H9 (cell line): ENCODE measurements at regions not wholly inside any gene's neighbourhood (a gene's known extent, or its start where the extent isn't known, plus 50 kb on each side); places are given as distances from the start of the nearest gene placed in this dataset.

Source experiments
- DNase-seq: peaks from one replicate; pipeline ENCODE4 v3.0.0-alpha.2; 2017
- H2AFZ ChIP-seq: one replicate; pipeline ENCODE4 v1.6.1; 2013; ENCODE audit warnings: mild to moderate bottlenecking, low read length, control low read depth, moderate library complexity
- H2AK5ac ChIP-seq: 2 replicates; pipeline ENCODE4 v1.6.1; 2013; ENCODE audit warnings: low read length, control low read depth, mixed read lengths; ENCODE audit not compliant: insufficient read length
- H2BK120ac ChIP-seq: one replicate; pipeline ENCODE4 v1.6.1; 2013; ENCODE audit warnings: low read depth, mild to moderate bottlenecking, low read length, control low read depth, inconsistent platforms; ENCODE audit not compliant: poor library complexity, severe bottlenecking
- H2BK12ac ChIP-seq: 2 replicates; pipeline ENCODE4 v1.6.1; 2013; ENCODE audit warnings: low read length, control low read depth, mixed read lengths, low read depth; ENCODE audit not compliant: insufficient read length
- H2BK15ac ChIP-seq: 2 replicates; pipeline ENCODE4 v1.6.1; 2013; ENCODE audit warnings: low read depth, low read length, control low read depth
- H2BK20ac ChIP-seq: one replicate; pipeline ENCODE4 v1.6.1; 2013; ENCODE audit warnings: low read depth, mild to moderate bottlenecking, low read length, control low read depth, inconsistent platforms; ENCODE audit not compliant: poor library complexity, severe bottlenecking
- H2BK5ac ChIP-seq: 2 replicates; pipeline ENCODE4 v1.6.1; 2013; ENCODE audit warnings: low read length, control low read depth, mixed read lengths; ENCODE audit not compliant: insufficient read length
- H3K14ac ChIP-seq: 2 replicates; pipeline ENCODE4 v1.6.1; 2013; ENCODE audit warnings: low read length, control low read depth; ENCODE audit not compliant: insufficient read depth
- H3K18ac ChIP-seq: 2 replicates; pipeline ENCODE4 v1.6.1; 2013; ENCODE audit warnings: low read depth, mild to moderate bottlenecking, mixed read lengths, low read length, control low read depth; ENCODE audit not compliant: insufficient read length
- H3K23ac ChIP-seq: 2 replicates; pipeline ENCODE4 v1.6.1; 2013; ENCODE audit warnings: low read length, control low read depth, mixed read lengths, low read depth; ENCODE audit not compliant: insufficient read length
- H3K23me2 ChIP-seq: 2 replicates; pipeline ENCODE4 v1.6.1; 2013; ENCODE audit warnings: low read depth, mild to moderate bottlenecking, mixed read lengths, low read length, control low read depth; ENCODE audit not compliant: insufficient read length, poor library complexity, severe bottlenecking
- H3K27ac ChIP-seq: 2 replicates; pipeline ENCODE4 v1.5.1; 2013; ENCODE audit warnings: low read length, control low read depth, mixed read lengths, low read depth; ENCODE audit not compliant: insufficient read length
- H3K27me3 ChIP-seq: 2 replicates; pipeline ENCODE4 v1.6.1; 2013; ENCODE audit warnings: low read length, control low read depth, inconsistent platforms; ENCODE audit not compliant: insufficient read depth
- H3K4ac ChIP-seq: 2 replicates; pipeline ENCODE4 v1.6.1; 2013; ENCODE audit warnings: low read depth, mild to moderate bottlenecking, control low read depth, inconsistent platforms, low read length, moderate library complexity
- H3K4me1 ChIP-seq: 2 replicates; pipeline ENCODE4 v1.6.1; 2013; ENCODE audit warnings: low read length, control low read depth, inconsistent platforms; ENCODE audit not compliant: insufficient read depth
- H3K4me2 ChIP-seq: 2 replicates; pipeline ENCODE4 v1.6.1; 2013; ENCODE audit warnings: low read length, control low read depth, mixed read lengths; ENCODE audit not compliant: insufficient read length, insufficient read depth
- H3K56ac ChIP-seq: 2 replicates; pipeline ENCODE4 v1.6.1; 2013; ENCODE audit warnings: low read depth, mild to moderate bottlenecking, mixed read lengths, low read length, control low read depth; ENCODE audit not compliant: insufficient read length
- H3K79me1 ChIP-seq: 2 replicates; pipeline ENCODE4 v1.6.1; 2013; ENCODE audit warnings: low read depth, mild to moderate bottlenecking, moderate library complexity, low read length, control low read depth, inconsistent platforms; ENCODE audit not compliant: insufficient read depth, poor library complexity, severe bottlenecking
- H3K79me2 ChIP-seq: 2 replicates; pipeline ENCODE4 v1.6.1; 2013; ENCODE audit warnings: low read length, control low read depth, inconsistent platforms; ENCODE audit not compliant: insufficient read depth
- H3K9ac ChIP-seq: 2 replicates; pipeline ENCODE4 v1.6.1; 2013; ENCODE audit warnings: low read length, control low read depth, mixed read lengths; ENCODE audit not compliant: insufficient read length; ENCODE audit errors: extremely low read depth
- H3K9me3 ChIP-seq: one replicate; pipeline ENCODE4 v1.6.1; 2013; ENCODE audit warnings: low read depth, low read length, inconsistent platforms; ENCODE audit not compliant: control insufficient read depth
- H3T11ph ChIP-seq: one replicate; pipeline ENCODE4 v1.6.1; 2013; ENCODE audit warnings: mild to moderate bottlenecking, low read length, control low read depth, inconsistent platforms
- H4K20me1 ChIP-seq: one replicate; pipeline ENCODE4 v1.6.1; 2013; ENCODE audit not compliant: control insufficient read depth, insufficient read length, insufficient read depth
- H4K5ac ChIP-seq: 2 replicates; pipeline ENCODE4 v1.6.1; 2013; ENCODE audit warnings: low read depth, mild to moderate bottlenecking, mixed read lengths, low read length, control low read depth; ENCODE audit not compliant: insufficient read length
- H4K8ac ChIP-seq: replicated peaks from 2 replicates; pipeline ENCODE4 v1.6.1; 2013; ENCODE audit warnings: low read length, control low read depth, mixed read lengths, low read depth; ENCODE audit not compliant: insufficient read length
- H4K91ac ChIP-seq: 2 replicates; pipeline ENCODE4 v1.6.1; 2013; ENCODE audit warnings: low read depth, mild to moderate bottlenecking, moderate library complexity, mixed read lengths, low read length, control low read depth; ENCODE audit not compliant: insufficient read length
- H3K27ac Mint-ChIP-seq, 3 experiments: 2 replicates in 2 of 3; 3 replicates in 1 of 3; pipeline ENCODE4 v1.8.0; 2020 to 2021; ENCODE audit warnings: mixed read lengths in 3 of 3, mild to moderate bottlenecking in 1 of 3, moderate library complexity in 1 of 3
- H3K27me3 Mint-ChIP-seq: 2 replicates; pipeline ENCODE4 v1.8.0; 2021; ENCODE audit warnings: low read depth, mild to moderate bottlenecking, moderate library complexity, mixed read lengths
- H3K36me3 Mint-ChIP-seq, 3 experiments: 2 replicates in 2 of 3; 3 replicates in 1 of 3; pipeline ENCODE4 v1.8.0; 2020 to 2021; ENCODE audit warnings: low read depth in 3 of 3, mixed read lengths in 3 of 3; ENCODE audit not compliant: insufficient read depth in 1 of 3
- H3K4me1 Mint-ChIP-seq, 2 experiments: 2 replicates each; pipeline ENCODE4 v1.8.0; 2020; ENCODE audit warnings: mixed read lengths in 2 of 2
- H3K4me3 Mint-ChIP-seq, 2 experiments: 2 replicates in 1 of 2; 3 replicates in 1 of 2; pipeline ENCODE4 v1.8.0; 2020 to 2021; ENCODE audit warnings: mild to moderate bottlenecking in 2 of 2, mixed read lengths in 2 of 2, moderate library complexity in 1 of 2
- H3K9me3 Mint-ChIP-seq, 2 experiments: 2 replicates in 1 of 2; 3 replicates in 1 of 2; pipeline ENCODE4 v1.8.0; 2020; ENCODE audit warnings: mild to moderate bottlenecking in 2 of 2, mixed read lengths in 2 of 2, moderate library complexity in 1 of 2
- whole genome bisulfite sequencing: extraction: QIAGEN DNeasy Blood & Tissue Kit; methylation state at CpG from one replicate; pipeline ENCODE4 v1.1.7; 2013; ENCODE audit warnings: missing lambda C conversion rate, low lambda C conversion rate, mixed read lengths; ENCODE audit not compliant: insufficient read length; ENCODE audit errors: extremely low coverage; 5-methylcytosine and 5-hydroxymethylcytosine counted together
- TF ChIP-seq, protein P1 (sequence below): fragments of 200-600 bp; sonication (generic); conservative IDR thresholded peaks from 3 replicates; pipeline ENCODE4 v1.8.0; 2021; ENCODE audit warnings: antibody characterized with exemption, mild to moderate bottlenecking

DNA sequence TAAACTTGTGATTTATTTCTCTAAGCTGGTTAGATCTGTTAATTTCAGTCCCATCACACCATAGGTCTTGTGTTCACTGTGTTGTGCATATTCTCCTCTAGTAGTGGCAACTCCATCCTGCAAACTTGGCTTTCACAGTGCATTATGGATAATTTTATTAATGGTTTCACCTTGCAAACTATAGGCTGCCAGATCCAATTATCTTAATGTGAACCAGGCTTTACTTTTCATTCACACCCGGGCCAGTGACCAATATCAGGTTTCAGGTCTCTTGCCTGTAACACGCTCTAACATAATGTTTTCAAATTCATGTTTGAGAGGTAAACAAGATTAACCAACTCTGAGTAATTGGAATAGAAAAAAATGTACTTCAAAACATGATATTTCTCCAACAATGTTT lies 1293.0 kb downstream of the REEP3 start:
- H3K4me1 Mint-ChIP-seq, result peaks cover 4 to 7% of the 10 kb centered on the region in 2 experiments
- H3K4me1 ChIP-seq, result no peaks in the 10 kb centered on the region
- H4K91ac ChIP-seq, result no peak overlapping the region
- H2BK120ac ChIP-seq, result no peak overlapping the region
- no peak overlapping the region for H3K27ac Mint-ChIP-seq
- H3K56ac ChIP-seq, result no peak overlapping the region
- no peak overlapping the region for H3K14ac ChIP-seq
- no peak overlapping the region for H2AK5ac ChIP-seq
- H3K18ac ChIP-seq, result no peak overlapping the region
- no peak overlapping the region for H2BK20ac ChIP-seq
- H3K4me3 Mint-ChIP-seq, result no peak overlapping the region
- no peaks in the 10 kb centered on the region for H3K79me2 ChIP-seq
- no peaks in the 10 kb centered on the region for H3K27me3 Mint-ChIP-seq
- H4K8ac ChIP-seq, result no peak overlapping the region
- H3K4me2 ChIP-seq, result no peak overlapping the region
- no peak overlapping the region for H3K23ac ChIP-seq
- no peaks in the 10 kb centered on the region; a peak in 1 of 5 replicates for H3K9me3 Mint-ChIP-seq
- no peak overlapping the region for H3K27ac ChIP-seq
- no peak for DNase-seq
- WGBS, result no CpG with 5 or more reads among the region's 2 CpGs
- H2BK15ac ChIP-seq, result no peak overlapping the region
- no peak overlapping the region for H2BK12ac ChIP-seq
- no peak overlapping the region for H3K4ac ChIP-seq
- no peak overlapping the region for H2AFZ ChIP-seq
- H2BK5ac ChIP-seq, result no peak overlapping the region
- H4K5ac ChIP-seq, result no peak overlapping the region
- no peak overlapping the region for H3K9ac ChIP-seq
- H3K23me2 ChIP-seq, result no peaks in the 10 kb centered on the region
- no peak overlapping the region for H3T11ph ChIP-seq
- no peaks in the 10 kb centered on the region for H4K20me1 ChIP-seq
- TF ChIP-seq, protein P1, sequence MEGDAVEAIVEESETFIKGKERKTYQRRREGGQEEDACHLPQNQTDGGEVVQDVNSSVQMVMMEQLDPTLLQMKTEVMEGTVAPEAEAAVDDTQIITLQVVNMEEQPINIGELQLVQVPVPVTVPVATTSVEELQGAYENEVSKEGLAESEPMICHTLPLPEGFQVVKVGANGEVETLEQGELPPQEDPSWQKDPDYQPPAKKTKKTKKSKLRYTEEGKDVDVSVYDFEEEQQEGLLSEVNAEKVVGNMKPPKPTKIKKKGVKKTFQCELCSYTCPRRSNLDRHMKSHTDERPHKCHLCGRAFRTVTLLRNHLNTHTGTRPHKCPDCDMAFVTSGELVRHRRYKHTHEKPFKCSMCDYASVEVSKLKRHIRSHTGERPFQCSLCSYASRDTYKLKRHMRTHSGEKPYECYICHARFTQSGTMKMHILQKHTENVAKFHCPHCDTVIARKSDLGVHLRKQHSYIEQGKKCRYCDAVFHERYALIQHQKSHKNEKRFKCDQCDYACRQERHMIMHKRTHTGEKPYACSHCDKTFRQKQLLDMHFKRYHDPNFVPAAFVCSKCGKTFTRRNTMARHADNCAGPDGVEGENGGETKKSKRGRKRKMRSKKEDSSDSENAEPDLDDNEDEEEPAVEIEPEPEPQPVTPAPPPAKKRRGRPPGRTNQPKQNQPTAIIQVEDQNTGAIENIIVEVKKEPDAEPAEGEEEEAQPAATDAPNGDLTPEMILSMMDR, result no peak
- H3K79me1 ChIP-seq, result no peaks in the 10 kb centered on the region
- no peaks in the 10 kb centered on the region for H3K9me3 ChIP-seq
- H3K36me3 Mint-ChIP-seq, result no peaks in the 10 kb centered on the region; a peak in 1 of 7 replicates
- no peaks in the 10 kb centered on the region for H3K27me3 ChIP-seq
